Right forelimb (tissue), 1 donor: ENCODE measurements at regions not wholly inside any gene's neighbourhood (a gene's known extent, or its start where the extent isn't known, plus 50 kb on each side); places are given as distances from the start of the nearest gene placed in this dataset.

Experiments
- DNase-seq: peaks from one replicate; pipeline ENCODE4 v3.0.0-alpha.2; 2018

GRCh38 chr12:41924111-41924510 lies 220.6 kb downstream of the GXYLT1 start:
- DNase-seq: no peak

- DNase-seq: no peak
Measured at GRCh38 chr12:41923351-41923750, 221.3 kb downstream of the GXYLT1 start.

GRCh38 chr12:41920355-41920754 lies 224.3 kb downstream of the GXYLT1 start:
- DNase-seq: no peak

- DNase-seq: no peak
Measured at GRCh38 chr12:41919526-41920261, 225.0 kb downstream of the GXYLT1 start.

GRCh38 chr12:41919048-41919447 lies 225.6 kb downstream of the GXYLT1 start:
- DNase-seq: no peak

- DNase-seq: no peak
Measured at GRCh38 chr12:41917938-41918341, 226.7 kb downstream of the GXYLT1 start.

- no peak for DNase-seq
Measured at GRCh38 chr12:41917181-41917580, 227.5 kb downstream of the GXYLT1 start.

GRCh38 chr12:41910578-41911320 lies 233.9 kb downstream of the GXYLT1 start:
- DNase-seq: no peak

GRCh38 chr12:41908206-41908605 lies 236.5 kb downstream of the GXYLT1 start:
- no peak for DNase-seq

GRCh38 chr12:41907550-41907949 lies 237.1 kb downstream of the GXYLT1 start:
- DNase-seq: no peak

GRCh38 chr12:41907021-41907420 lies 237.7 kb downstream of the GXYLT1 start:
- DNase-seq: no peak

GRCh38 chr12:41905759-41906297 lies 238.8 kb downstream of the GXYLT1 start:
- no peak for DNase-seq

GRCh38 chr12:41905073-41905758 lies 239.5 kb downstream of the GXYLT1 start:
- no peak for DNase-seq

- DNase-seq: no peak
Measured at GRCh38 chr12:41904041-41904440, 240.6 kb downstream of the GXYLT1 start.

GRCh38 chr12:41903014-41903708 lies 241.5 kb downstream of the GXYLT1 start:
- no peak for DNase-seq

- DNase-seq: no peak
Measured at GRCh38 chr12:41899577-41899976, 245.1 kb downstream of the GXYLT1 start.

- DNase-seq: no peak
Measured at GRCh38 chr12:41897593-41897992, 247.1 kb downstream of the GXYLT1 start.

GRCh38 chr12:41893491-41893890 lies 251.2 kb downstream of the GXYLT1 start:
- no peak for DNase-seq

GRCh38 chr12:41892302-41892701 lies 252.4 kb downstream of the GXYLT1 start:
- no peak for DNase-seq

- no peak for DNase-seq
Measured at GRCh38 chr12:41891226-41891625, 253.4 kb downstream of the GXYLT1 start.

GRCh38 chr12:41888285-41888684 lies 256.4 kb downstream of the GXYLT1 start:
- no peak for DNase-seq

- DNase-seq: no peak
Measured at GRCh38 chr12:41881891-41882805, 262.5 kb downstream of the GXYLT1 start.
